Right lobe of liver (tissue), 4 donors: ENCODE measurements at regions not wholly inside any gene's neighbourhood (a gene's known extent, or its start where the extent isn't known, plus 50 kb on each side); places are given as distances from the start of the nearest gene placed in this dataset.

Source experiments
- CTCF ChIP-seq, 4 donors: fragments of 200-600 bp in 3 of 4; fragments of 450-650 bp in 1 of 4; IDR thresholded peaks; one replicate each; pipeline versions ENCODE4 v1.5.1 to v1.8.0; 2016 to 2022; ENCODE audit warnings: antibody characterized with exemption in 4 of 4, mild to moderate bottlenecking in 2 of 4
- POLR2A ChIP-seq: fragments of 450-650 bp; IDR thresholded peaks from one replicate; pipeline ENCODE4 v1.6.1; 2017; ENCODE audit warnings: antibody characterized with exemption, mild to moderate bottlenecking
- donor health status: DM: no; HTN: no; CAD: no.
- donor health status: DM: no; HTN: no; CAD: no.
- donor health status: DM: no; HTN: yes; CAD: no.

DNA sequence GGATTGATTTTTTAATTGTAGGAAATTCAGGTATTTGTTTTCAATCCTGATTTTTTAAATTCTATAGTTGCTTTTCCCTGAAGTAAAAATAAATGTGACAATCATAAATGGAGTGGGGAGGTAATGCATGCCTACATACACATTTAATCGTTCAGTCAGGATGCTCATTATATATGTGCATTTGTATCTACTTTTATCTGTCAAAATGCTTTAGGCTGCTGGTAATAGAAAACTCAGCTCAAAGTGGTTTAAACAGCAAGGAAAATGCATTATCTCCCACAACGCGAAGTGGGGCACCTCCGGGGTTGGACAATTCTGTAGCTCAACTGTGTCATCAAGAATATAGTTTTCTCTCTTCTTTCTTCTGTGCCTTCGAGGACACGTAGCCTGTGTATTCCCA, 116.4 kb upstream of the SASH1 start:
- TF ChIP-seq CTCF (IDR thresholded peaks at IDR 0.05) (no peak), POLR2A (no peak)
